ENCODE measurements at regions not wholly inside any gene's neighbourhood (a gene's known extent, or its start where the extent isn't known, plus 50 kb on each side); places are given as distances from the start of the nearest gene placed in this dataset.

DNA sequence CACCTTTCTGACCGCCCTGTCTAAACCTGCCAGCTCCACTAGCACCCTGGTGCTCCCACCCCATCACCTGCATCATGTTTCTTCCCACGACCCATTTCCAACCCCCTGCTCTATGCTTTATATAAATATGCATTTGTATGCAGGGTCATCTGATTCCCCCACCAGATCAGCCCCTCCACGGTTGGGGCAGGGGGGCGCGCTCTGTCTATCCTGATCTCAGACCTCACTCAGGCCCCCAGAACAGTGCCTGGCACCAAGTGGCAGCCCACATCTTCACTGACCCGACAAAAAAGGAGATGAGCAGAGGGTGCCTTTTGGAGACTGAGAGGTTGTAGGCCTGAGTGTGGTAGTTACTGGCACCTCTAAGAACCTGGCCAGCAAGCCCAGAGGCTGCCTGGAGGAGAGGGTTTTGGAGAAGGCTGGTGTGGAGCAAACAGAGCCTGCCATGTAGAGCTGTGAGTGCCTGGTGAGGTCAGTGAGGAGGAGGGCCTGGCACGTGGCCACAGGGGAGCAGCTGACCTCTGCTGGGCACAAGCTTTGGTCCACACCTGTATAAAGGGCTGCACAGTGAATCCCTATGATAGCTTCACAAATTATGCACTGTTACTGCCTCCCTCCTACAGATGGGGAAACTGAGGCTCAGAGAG, 86.3 kb upstream of the RTL6 start:
- no peak overlapping the region for H3K27ac ChIP-seq (ENCODE audit: low read length)
- intact Hi-C loops (cut with micrococcal nuclease; ENCODE audit: unreplicated experiment) (no loop called here), in situ Hi-C loops (cut with HindIII; ENCODE audit: low pct_unique_long_range_greater_than_20kb, low sequenced_read_pairs) (no loop called here)
- ATAC-seq (no peak; the same call in 1 of the 2 replicates), DNase-seq (ENCODE audit: low read depth, low spot score) (no peak)
- no peak for TF ChIP-seq TCF7L2 (IDR thresholded peaks at IDR 0.05; ENCODE audit: low read depth, low read length)
- TF ChIP-seq POLR2AphosphoS5 (IDR thresholded peaks at IDR 0.05; ENCODE audit: low read depth, low read length), result no peak
- no peak for TF ChIP-seq SIN3A (IDR thresholded peaks at IDR 0.05; ENCODE audit: borderline replicate concordance, insufficient read depth, low read depth, low read length)
- TF ChIP-seq, protein P1, sequence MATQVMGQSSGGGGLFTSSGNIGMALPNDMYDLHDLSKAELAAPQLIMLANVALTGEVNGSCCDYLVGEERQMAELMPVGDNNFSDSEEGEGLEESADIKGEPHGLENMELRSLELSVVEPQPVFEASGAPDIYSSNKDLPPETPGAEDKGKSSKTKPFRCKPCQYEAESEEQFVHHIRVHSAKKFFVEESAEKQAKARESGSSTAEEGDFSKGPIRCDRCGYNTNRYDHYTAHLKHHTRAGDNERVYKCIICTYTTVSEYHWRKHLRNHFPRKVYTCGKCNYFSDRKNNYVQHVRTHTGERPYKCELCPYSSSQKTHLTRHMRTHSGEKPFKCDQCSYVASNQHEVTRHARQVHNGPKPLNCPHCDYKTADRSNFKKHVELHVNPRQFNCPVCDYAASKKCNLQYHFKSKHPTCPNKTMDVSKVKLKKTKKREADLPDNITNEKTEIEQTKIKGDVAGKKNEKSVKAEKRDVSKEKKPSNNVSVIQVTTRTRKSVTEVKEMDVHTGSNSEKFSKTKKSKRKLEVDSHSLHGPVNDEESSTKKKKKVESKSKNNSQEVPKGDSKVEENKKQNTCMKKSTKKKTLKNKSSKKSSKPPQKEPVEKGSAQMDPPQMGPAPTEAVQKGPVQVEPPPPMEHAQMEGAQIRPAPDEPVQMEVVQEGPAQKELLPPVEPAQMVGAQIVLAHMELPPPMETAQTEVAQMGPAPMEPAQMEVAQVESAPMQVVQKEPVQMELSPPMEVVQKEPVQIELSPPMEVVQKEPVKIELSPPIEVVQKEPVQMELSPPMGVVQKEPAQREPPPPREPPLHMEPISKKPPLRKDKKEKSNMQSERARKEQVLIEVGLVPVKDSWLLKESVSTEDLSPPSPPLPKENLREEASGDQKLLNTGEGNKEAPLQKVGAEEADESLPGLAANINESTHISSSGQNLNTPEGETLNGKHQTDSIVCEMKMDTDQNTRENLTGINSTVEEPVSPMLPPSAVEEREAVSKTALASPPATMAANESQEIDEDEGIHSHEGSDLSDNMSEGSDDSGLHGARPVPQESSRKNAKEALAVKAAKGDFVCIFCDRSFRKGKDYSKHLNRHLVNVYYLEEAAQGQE (IDR thresholded peaks at IDR 0.05; ENCODE audit: insufficient read depth in 1 of 2, low read depth in 2 of 2, low read length in 1 of 2), result no peak
- TF ChIP-seq, protein P2, sequence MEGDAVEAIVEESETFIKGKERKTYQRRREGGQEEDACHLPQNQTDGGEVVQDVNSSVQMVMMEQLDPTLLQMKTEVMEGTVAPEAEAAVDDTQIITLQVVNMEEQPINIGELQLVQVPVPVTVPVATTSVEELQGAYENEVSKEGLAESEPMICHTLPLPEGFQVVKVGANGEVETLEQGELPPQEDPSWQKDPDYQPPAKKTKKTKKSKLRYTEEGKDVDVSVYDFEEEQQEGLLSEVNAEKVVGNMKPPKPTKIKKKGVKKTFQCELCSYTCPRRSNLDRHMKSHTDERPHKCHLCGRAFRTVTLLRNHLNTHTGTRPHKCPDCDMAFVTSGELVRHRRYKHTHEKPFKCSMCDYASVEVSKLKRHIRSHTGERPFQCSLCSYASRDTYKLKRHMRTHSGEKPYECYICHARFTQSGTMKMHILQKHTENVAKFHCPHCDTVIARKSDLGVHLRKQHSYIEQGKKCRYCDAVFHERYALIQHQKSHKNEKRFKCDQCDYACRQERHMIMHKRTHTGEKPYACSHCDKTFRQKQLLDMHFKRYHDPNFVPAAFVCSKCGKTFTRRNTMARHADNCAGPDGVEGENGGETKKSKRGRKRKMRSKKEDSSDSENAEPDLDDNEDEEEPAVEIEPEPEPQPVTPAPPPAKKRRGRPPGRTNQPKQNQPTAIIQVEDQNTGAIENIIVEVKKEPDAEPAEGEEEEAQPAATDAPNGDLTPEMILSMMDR (IDR thresholded peaks at IDR 0.05), result no peak
- no peaks in the 10 kb centered on the region for H3K36me3 ChIP-seq (ENCODE audit: control insufficient read depth, insufficient read depth, low read length)
- no peaks in the 10 kb centered on the region for H3K9me3 ChIP-seq (ENCODE audit: control insufficient read depth, insufficient read depth, low read depth, low read length)
- BruUV-seq (replicated peaks), result no TSS peak
- no peak overlapping the region for H3K4me3 ChIP-seq (ENCODE audit: low read depth in 2 of 2, low read length in 2 of 2)
- CTCF ChIA-PET, result no interaction called here
- POLR2A ChIA-PET, result no interaction called here
- H3K4me1 ChIP-seq (ENCODE audit: control insufficient read depth, insufficient read depth, low read length), result no peaks in the 10 kb centered on the region
- no peaks in the 10 kb centered on the region for H3K27me3 ChIP-seq (ENCODE audit: control insufficient read depth, insufficient read depth, low read length)

DNA sequence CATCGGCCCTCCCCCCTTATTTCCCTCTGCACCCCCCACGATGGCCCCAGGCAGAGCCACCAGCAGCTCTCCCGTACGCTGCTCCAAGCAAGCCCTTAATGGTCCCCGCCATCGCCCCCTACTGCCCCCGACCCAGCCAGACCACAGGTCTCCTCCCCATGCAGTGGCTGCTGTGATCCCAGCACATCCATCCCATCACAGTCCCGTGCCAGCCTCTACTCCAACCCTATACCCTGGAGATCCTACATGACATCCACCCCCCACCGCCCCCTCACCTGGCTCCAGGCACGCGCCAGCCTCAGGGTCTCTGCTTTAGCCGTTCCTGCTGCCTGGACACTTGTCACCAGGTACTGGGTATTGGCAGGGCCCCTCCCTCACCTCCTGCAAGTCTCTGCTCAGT, 85.8 kb upstream of the RTL6 start:
- in situ Hi-C loops (cut with HindIII; ENCODE audit: low pct_unique_long_range_greater_than_20kb, low sequenced_read_pairs) (no loop called here), intact Hi-C loops (cut with micrococcal nuclease; ENCODE audit: unreplicated experiment) (no loop called here)
- ChIA-PET CTCF (no interaction called here), POLR2A (no interaction called here)
- no peak for DNase-seq (ENCODE audit: low read depth, low spot score)
- Histone ChIP-seq H3K4me1 (ENCODE audit: control insufficient read depth, insufficient read depth, low read length) (no peaks in the 10 kb centered on the region), H3K4me3 (ENCODE audit: low read depth in 2 of 2, low read length in 2 of 2) (no peak overlapping the region), H3K9me3 (ENCODE audit: control insufficient read depth, insufficient read depth, low read depth, low read length) (no peaks in the 10 kb centered on the region), H3K27ac (ENCODE audit: low read length) (no peak overlapping the region), H3K27me3 (ENCODE audit: control insufficient read depth, insufficient read depth, low read length) (no peaks in the 10 kb centered on the region), H3K36me3 (ENCODE audit: control insufficient read depth, insufficient read depth, low read length) (no peaks in the 10 kb centered on the region)
- TF ChIP-seq TCF7L2 (IDR thresholded peaks at IDR 0.05; ENCODE audit: low read depth, low read length), result no peak
- TF ChIP-seq, protein P2 (IDR thresholded peaks at IDR 0.05), result no peak
- TF ChIP-seq, protein P1 (IDR thresholded peaks at IDR 0.05; ENCODE audit: insufficient read depth in 1 of 2, low read depth in 2 of 2, low read length in 1 of 2), result no peak
- TF ChIP-seq SIN3A (IDR thresholded peaks at IDR 0.05; ENCODE audit: borderline replicate concordance, insufficient read depth, low read depth, low read length), result no peak
- TF ChIP-seq POLR2AphosphoS5 (IDR thresholded peaks at IDR 0.05; ENCODE audit: low read depth, low read length), result no peak
- no peak for ATAC-seq
- BruUV-seq (replicated peaks), result no TSS peak
